Mammary epithelial cell (primary cell): ENCODE measurements at regions not wholly inside any gene's neighbourhood (a gene's known extent, or its start where the extent isn't known, plus 50 kb on each side); places are given as distances from the start of the nearest gene placed in this dataset.

Experiments
- CTCF ChIP-seq, 2 donors: IDR thresholded peaks in 1 of 2; conservative IDR thresholded peaks in 1 of 2; 2 replicates each; pipeline ENCODE4 v1.5.1; 2011 to 2012; ENCODE audit warnings: inconsistent platforms in 2 of 2, low read length in 2 of 2, mild to moderate bottlenecking in 2 of 2, control low read depth in 1 of 2, low read depth in 1 of 2; ENCODE audit not compliant: insufficient read depth in 1 of 2; ENCODE audit errors: extremely low read depth in 1 of 2
- EZH2 ChIP-seq: IDR thresholded peaks from 2 replicates; pipeline ENCODE4 v1.6.1; 2012; ENCODE audit warnings: low read length, inconsistent platforms, borderline replicate concordance

- no peak for TF ChIP-seq CTCF (conservative IDR thresholded peaks at IDR 0.05 in 1 of 2, IDR thresholded peaks at IDR 0.05 in 1 of 2; ENCODE audit: extremely low read depth in 1 of 2, insufficient read depth in 1 of 2, low read depth in 1 of 2, low read length in 2 of 2)
- TF ChIP-seq EZH2, result no peak
These were observed 277.3 kb downstream of the UACA start for GRCh38 chr15:70486012-70486411.
